ENCODE measurements at regions not wholly inside any gene's neighbourhood (a gene's known extent, or its start where the extent isn't known, plus 50 kb on each side); places are given as distances from the start of the nearest gene placed in this dataset.

DNA sequence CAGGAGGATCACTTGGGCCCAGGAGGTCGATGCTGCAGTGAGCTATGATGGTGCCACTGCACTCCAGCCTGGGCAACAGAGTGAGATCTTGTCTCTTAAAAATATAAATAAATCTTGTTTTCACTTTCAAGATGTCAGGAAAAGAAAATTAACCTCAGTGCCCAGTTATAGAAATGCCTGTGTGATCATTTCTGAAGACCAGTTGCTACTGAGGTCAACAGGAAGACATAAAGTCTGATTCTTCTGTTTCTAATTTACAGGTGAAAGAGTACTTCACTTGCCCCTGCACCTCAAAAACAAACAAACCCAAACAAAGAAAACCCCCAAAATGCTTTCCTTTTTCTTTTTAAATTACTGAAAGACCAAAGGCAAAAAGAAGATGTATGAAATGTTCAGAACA is 174.3 kb upstream of the NBEA start:
- H3K27me3 ChIP-seq, result no peaks in the 10 kb centered on the region
- no peak overlapping the region for H3K27ac ChIP-seq
- WGBS, 4 donors, result 70 to 93% (median 85%) methylated on average over 1 of the region's 1 CpG
- no peaks in the 10 kb centered on the region for H3K9me3 ChIP-seq (replicated peaks in 1 of 3)
- intact Hi-C loops (cut with DNase I), result no loop called here
- no peaks in the 10 kb centered on the region for H3K4me1 ChIP-seq (replicated peaks in 1 of 2)
- H3K4me3 ChIP-seq, result no peak overlapping the region
- no peak for DNase-seq
- no peak for TF ChIP-seq POLR2A (IDR thresholded peaks at IDR 0.05)
- TF ChIP-seq, protein P1, sequence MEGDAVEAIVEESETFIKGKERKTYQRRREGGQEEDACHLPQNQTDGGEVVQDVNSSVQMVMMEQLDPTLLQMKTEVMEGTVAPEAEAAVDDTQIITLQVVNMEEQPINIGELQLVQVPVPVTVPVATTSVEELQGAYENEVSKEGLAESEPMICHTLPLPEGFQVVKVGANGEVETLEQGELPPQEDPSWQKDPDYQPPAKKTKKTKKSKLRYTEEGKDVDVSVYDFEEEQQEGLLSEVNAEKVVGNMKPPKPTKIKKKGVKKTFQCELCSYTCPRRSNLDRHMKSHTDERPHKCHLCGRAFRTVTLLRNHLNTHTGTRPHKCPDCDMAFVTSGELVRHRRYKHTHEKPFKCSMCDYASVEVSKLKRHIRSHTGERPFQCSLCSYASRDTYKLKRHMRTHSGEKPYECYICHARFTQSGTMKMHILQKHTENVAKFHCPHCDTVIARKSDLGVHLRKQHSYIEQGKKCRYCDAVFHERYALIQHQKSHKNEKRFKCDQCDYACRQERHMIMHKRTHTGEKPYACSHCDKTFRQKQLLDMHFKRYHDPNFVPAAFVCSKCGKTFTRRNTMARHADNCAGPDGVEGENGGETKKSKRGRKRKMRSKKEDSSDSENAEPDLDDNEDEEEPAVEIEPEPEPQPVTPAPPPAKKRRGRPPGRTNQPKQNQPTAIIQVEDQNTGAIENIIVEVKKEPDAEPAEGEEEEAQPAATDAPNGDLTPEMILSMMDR (IDR thresholded peaks at IDR 0.05), result no peak
- no peaks in the 10 kb centered on the region for H3K36me3 ChIP-seq (replicated peaks in 1 of 2)

DNA sequence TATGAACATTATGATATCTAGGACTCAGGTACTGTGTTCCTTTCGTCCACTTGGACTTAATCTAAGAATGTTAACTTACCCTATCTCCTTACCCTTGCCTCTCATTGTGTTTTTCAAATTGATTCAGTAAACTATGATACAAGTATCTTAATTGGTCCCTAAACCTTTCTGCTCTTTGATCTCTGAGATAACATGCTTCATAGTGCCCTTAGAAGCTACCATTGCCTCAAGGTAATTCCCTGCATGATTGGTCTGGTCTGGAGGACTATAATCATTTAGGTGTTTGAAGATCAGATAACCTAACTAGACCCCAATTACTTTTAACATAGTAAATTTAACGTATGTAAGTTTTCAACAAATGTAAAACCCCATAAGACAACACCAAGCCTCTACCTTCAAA is 169.9 kb upstream of the NBEA start:
- Histone ChIP-seq H3K4me3 (no peak overlapping the region), H3K27me3 (no peaks in the 10 kb centered on the region), H3K4me1 (replicated peaks in 1 of 2) (no peaks in the 10 kb centered on the region), H3K36me3 (replicated peaks in 1 of 2) (no peaks in the 10 kb centered on the region), H3K27ac (no peak overlapping the region), H3K9me3 (replicated peaks in 1 of 3) (no peaks in the 10 kb centered on the region)
- intact Hi-C loops (cut with DNase I), result no loop called here
- DNase-seq, result no peak
- no peak for TF ChIP-seq POLR2A (IDR thresholded peaks at IDR 0.05)
- TF ChIP-seq, protein P1 (IDR thresholded peaks at IDR 0.05), result no peak
- 77 to 83% (median 79%) methylated on average over 2 of the region's 2 CpGs for WGBS, 4 donors

DNA sequence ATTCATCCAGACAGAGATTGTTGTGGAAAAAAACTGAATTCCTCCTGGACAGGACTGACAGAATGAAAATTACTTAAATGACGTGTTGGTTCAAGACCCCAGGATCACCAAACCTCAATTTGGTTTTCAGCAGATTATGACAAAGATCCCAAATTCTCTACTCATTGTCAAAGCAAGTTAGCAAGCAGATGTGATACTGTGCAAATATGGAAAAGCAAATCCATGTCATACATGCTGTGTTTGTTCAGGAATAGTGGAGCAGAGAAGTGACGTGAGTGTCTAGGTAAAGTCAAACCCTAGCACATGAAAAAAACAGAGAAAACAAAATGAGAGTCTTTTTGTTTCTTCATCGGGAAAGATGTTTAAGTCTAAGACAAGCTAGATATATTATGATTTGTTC is 169.2 kb upstream of the NBEA start:
- no peak overlapping the region for H3K4me3 ChIP-seq
- TF ChIP-seq POLR2A (IDR thresholded peaks at IDR 0.05), result no peak
- TF ChIP-seq, protein P1 (IDR thresholded peaks at IDR 0.05), result no peak
- no peaks in the 10 kb centered on the region for H3K4me1 ChIP-seq (replicated peaks in 1 of 2)
- WGBS, 4 donors, result 79 to 86% (median 83%) methylated on average over 3 of the region's 3 CpGs
- intact Hi-C loops (cut with DNase I), result no loop called here
- DNase-seq, result no peak
- no peak overlapping the region for H3K27ac ChIP-seq
- H3K9me3 ChIP-seq (replicated peaks in 1 of 3), result no peaks in the 10 kb centered on the region
- no peaks in the 10 kb centered on the region for H3K36me3 ChIP-seq (replicated peaks in 1 of 2)
- no peaks in the 10 kb centered on the region for H3K27me3 ChIP-seq

DNA sequence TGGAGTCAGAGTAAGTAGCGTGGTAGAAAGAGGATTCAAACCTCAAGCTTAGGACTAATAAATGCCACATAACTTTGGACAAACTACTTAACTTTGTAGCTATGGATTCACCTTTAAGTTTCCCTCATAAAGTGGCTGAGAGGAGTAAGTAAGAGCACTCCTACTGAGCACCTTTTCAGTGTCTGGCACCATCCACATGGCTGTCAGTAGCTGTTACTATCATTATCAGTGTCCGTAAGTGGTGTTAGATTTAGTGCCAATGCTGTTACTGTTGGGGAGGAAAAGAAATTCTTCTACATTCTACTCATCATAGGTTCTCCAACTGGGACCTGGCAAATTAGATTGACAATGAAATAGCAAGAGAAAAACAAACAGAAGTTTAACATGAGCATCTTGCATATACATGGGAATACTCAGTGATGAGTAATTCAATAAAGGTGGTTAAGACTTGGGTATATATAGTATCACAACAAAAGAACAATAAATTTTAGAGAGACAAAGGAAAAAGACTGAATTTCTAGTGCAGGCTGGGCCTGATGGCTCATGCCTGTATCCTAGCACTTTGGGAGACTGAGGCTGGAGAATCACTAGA is 165.6 kb upstream of the NBEA start:
- H3K9me3 ChIP-seq (replicated peaks in 1 of 3), result no peaks in the 10 kb centered on the region

More for the DNA sequence above, 165.6 kb upstream of the NBEA start:
- DNase-seq, result no peak
- H3K27me3 ChIP-seq, result no peaks in the 10 kb centered on the region
- no peak for TF ChIP-seq POLR2A (IDR thresholded peaks at IDR 0.05)
- TF ChIP-seq, protein P1 (IDR thresholded peaks at IDR 0.05), result no peak
- H3K36me3 ChIP-seq (replicated peaks in 1 of 2), result no peaks in the 10 kb centered on the region
- H3K27ac ChIP-seq, result no peak overlapping the region
- no peaks in the 10 kb centered on the region for H3K4me1 ChIP-seq (replicated peaks in 1 of 2)
- 89 to 99% (median 94%) methylated on average over 2 of the region's 2 CpGs for WGBS, 4 donors
- intact Hi-C loops (cut with DNase I), result no loop called here
- H3K4me3 ChIP-seq, result no peak overlapping the region
